ENCODE measurements at regions not wholly inside any gene's neighbourhood (a gene's known extent, or its start where the extent isn't known, plus 50 kb on each side); places are given as distances from the start of the nearest gene placed in this dataset.
A peak's percentile ranks its signal among the peaks of the same experiment; 100 is the strongest.

DNA sequence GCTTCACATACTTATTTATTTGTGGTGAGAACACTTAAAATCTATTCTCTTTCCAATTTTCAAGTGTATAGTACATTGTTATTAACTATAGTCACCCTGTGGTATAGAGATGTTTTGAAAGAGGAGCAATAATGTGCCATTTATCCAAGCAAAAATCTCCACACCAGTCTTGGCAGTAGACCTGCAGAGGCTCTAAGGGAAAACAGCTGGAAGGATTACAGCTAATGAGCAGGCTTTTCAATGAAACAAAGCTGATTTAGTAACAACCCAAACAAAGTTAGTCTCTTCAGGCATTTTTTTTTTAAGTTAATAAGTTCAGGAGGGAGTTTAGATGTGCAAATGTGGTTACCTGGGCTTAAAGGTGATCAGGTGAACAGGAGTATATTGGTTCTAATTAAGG is 101.9 kb downstream of the EVX1 start:
- Mint-ChIP-seq H3K27ac (no peak overlapping the region), H3K4me3 (no peak overlapping the region), H3K9me3 (no peaks in the 10 kb centered on the region), H3K27me3 (ENCODE audit: low read depth) (no peaks in the 10 kb centered on the region), H3K4me1 (peaks cover 11% of the 10 kb centered on the region), H3K36me3 (ENCODE audit: low read depth) (no peaks in the 10 kb centered on the region)
- TF ChIP-seq, protein P1, sequence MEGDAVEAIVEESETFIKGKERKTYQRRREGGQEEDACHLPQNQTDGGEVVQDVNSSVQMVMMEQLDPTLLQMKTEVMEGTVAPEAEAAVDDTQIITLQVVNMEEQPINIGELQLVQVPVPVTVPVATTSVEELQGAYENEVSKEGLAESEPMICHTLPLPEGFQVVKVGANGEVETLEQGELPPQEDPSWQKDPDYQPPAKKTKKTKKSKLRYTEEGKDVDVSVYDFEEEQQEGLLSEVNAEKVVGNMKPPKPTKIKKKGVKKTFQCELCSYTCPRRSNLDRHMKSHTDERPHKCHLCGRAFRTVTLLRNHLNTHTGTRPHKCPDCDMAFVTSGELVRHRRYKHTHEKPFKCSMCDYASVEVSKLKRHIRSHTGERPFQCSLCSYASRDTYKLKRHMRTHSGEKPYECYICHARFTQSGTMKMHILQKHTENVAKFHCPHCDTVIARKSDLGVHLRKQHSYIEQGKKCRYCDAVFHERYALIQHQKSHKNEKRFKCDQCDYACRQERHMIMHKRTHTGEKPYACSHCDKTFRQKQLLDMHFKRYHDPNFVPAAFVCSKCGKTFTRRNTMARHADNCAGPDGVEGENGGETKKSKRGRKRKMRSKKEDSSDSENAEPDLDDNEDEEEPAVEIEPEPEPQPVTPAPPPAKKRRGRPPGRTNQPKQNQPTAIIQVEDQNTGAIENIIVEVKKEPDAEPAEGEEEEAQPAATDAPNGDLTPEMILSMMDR (IDR thresholded peaks at IDR 0.05; ENCODE audit: unreplicated experiment in 3 of 3): no peak

DNA sequence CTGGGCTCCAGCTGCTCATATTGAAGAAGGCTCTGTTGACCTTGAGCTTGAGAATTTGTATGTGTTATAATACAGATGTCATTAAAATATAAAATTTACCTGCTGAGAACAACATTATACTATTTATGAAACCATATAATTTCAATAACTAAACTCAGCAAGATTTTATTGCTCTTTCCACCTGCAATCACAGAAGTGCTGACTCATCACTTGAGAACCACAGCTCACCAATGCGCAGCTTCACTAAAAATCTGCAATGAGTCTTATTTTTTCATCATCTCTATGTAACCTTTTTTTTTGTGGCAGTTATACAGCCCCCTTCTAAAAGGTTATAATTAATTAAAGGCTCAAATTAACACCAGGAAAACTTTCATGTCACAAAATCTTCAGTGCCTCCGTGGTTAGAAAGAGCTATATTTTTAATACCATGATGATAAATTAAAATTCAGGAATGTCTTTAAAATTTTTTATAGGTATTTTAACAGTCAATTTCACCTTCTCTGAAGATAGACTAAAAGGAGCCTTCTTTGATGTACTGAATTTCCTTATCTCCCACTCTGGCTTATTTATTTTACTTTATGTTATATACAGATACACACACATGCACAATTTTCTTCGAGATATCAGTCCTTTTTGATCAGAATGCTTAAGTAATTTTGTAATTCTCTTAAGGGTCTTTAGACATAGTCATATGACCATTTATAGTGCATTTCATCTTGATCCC is 102.7 kb downstream of the EVX1 start:
- Mint-ChIP-seq H3K4me3 (no peak overlapping the region), H3K27ac (no peak overlapping the region), H3K4me1 (peaks cover 11% of the 10 kb centered on the region), H3K9me3 (no peaks in the 10 kb centered on the region), H3K36me3 (ENCODE audit: low read depth) (no peaks in the 10 kb centered on the region), H3K27me3 (ENCODE audit: low read depth) (no peaks in the 10 kb centered on the region)
- TF ChIP-seq, protein P1 (IDR thresholded peaks at IDR 0.05; ENCODE audit: unreplicated experiment in 3 of 3): no peak

DNA sequence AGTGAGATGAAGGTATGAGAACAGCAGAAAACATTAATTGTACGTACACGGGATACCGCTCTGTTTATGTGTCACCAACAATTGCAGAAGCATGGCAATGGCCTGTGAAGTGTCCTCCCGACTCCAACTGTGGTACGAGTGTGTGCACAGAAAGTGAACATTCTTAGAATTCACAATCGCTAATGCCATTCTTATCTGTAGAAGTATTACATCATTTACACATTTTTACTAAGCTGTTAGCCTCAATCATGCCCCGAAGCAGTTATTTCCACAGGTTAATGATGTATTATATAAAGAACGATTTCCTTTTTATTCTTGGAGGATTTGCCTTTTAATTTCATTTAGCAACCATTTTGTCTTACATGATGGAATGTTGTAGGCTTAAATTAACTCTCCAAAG is 103.4 kb downstream of the EVX1 start:
- H3K4me1 Mint-ChIP-seq: peaks cover 11% of the 10 kb centered on the region
- no peaks in the 10 kb centered on the region for H3K36me3 Mint-ChIP-seq (ENCODE audit: low read depth)
- TF ChIP-seq, protein P1 (IDR thresholded peaks at IDR 0.05; ENCODE audit: unreplicated experiment in 3 of 3): no peak
- no peaks in the 10 kb centered on the region for H3K27me3 Mint-ChIP-seq (ENCODE audit: low read depth)
- H3K4me3 Mint-ChIP-seq: no peak overlapping the region
- H3K27ac Mint-ChIP-seq: no peak overlapping the region
- no peaks in the 10 kb centered on the region for H3K9me3 Mint-ChIP-seq

DNA sequence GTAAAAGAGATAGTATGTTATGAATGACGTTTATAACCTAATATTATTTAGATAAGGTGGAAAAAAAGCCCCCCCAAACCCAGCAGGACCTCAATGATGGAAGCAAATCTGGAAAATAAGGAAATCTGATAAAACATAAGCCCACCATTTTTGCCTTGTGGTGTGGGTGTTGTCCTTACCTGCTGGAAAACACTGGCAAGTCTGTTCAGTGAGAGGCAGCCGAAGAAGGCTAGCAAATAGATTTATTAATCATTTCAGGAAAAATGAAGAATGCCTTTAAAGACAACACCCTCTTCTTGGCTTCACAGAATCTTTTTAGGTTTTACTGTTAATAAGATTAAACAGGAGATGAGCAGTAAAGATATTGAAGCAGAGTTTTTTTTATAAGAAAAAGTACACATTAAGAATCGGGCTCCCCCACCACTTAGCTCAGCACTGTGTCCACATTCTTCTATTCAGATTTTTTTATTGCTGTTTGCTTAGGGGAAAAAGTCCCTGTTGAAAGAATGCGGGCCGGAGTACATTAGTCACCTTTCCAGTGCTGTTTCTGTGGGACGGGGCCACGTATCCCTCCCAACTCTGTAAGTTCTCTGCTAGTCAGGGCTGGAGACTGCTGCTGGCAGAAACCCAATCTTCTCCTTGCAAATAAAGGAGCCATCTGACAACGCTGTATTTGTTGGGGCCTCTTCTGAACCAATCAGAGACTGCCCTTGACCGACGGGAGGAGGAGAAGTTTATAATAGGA is 104.1 kb downstream of the EVX1 start:
- no peaks in the 10 kb centered on the region for H3K36me3 Mint-ChIP-seq (ENCODE audit: low read depth)
- H3K4me3 Mint-ChIP-seq: peak overlapping the region in 1 of 3 experiments; percentile 14
- no peaks in the 10 kb centered on the region for H3K9me3 Mint-ChIP-seq
- H3K4me1 Mint-ChIP-seq: peaks cover 11% of the 10 kb centered on the region
- H3K27ac Mint-ChIP-seq: no peak overlapping the region
- TF ChIP-seq, protein P1 (IDR thresholded peaks at IDR 0.05; ENCODE audit: unreplicated experiment in 3 of 3): no peak
- no peaks in the 10 kb centered on the region for H3K27me3 Mint-ChIP-seq (ENCODE audit: low read depth)

DNA sequence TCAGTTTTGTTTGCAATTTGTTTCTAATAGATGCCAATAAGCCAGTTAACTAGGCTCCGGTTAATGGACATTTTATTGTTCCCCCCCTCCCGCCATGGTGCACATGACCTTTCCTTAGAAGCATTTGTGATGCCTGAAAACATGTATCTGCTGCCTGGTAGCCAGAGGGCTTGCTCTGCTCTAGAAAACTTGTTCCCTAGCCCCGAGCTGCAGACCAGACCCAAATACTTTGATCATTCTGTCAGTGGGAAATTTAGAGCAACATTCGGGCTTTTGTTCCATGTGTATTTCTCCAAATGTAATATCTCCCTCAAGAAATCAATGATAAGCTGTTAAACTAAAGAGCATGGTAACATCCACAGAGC is 104.7 kb downstream of the EVX1 start:
- Mint-ChIP-seq H3K9me3 (no peaks in the 10 kb centered on the region), H3K4me1 (peaks cover 11% of the 10 kb centered on the region), H3K27me3 (ENCODE audit: low read depth) (no peaks in the 10 kb centered on the region), H3K36me3 (ENCODE audit: low read depth) (no peaks in the 10 kb centered on the region), H3K4me3 (no peak overlapping the region), H3K27ac (no peak overlapping the region)
- TF ChIP-seq, protein P1 (IDR thresholded peaks at IDR 0.05; ENCODE audit: unreplicated experiment in 3 of 3): no peak

All from nephron (organoid).